GM18873 (cell line): ENCODE measurements at regions not wholly inside any gene's neighbourhood (a gene's known extent, or its start where the extent isn't known, plus 50 kb on each side); places are given as distances from the start of the nearest gene placed in this dataset.

Experiments used
- ATAC-seq: cut with Tn5 transposase; IDR thresholded peaks from one replicate; pipeline ENCODE4 v1.9.1; 2021; ENCODE audit warnings: mild to moderate bottlenecking, moderate library complexity, moderate number of reproducible peaks; ENCODE audit not compliant: unreplicated experiment, low FRiP score

GRCh38 chr6:148652205-148652604 lies 94.6 kb upstream of the UST start:
- no peak for ATAC-seq

GRCh38 chr6:148653138-148653776 lies 93.6 kb upstream of the UST start:
- ATAC-seq, result no peak

- ATAC-seq, result no peak
Observed at GRCh38 chr6:148657048-148657447, 89.8 kb upstream of the UST start.

- ATAC-seq, result no peak
Observed at GRCh38 chr6:148658681-148659430, 88.0 kb upstream of the UST start.

- no peak for ATAC-seq
Observed at GRCh38 chr6:148667395-148667794, 79.4 kb upstream of the UST start.

- ATAC-seq, result no peak
Observed at GRCh38 chr6:148671085-148671484, 75.7 kb upstream of the UST start.

- ATAC-seq, result no peak
Observed at GRCh38 chr6:148671952-148672351, 74.9 kb upstream of the UST start.

- no peak for ATAC-seq
Observed at GRCh38 chr6:148674306-148674705, 72.5 kb upstream of the UST start.

- ATAC-seq, result peak; percentile 70
Observed at GRCh38 chr6:148677594-148678476, 69.0 kb upstream of the UST start.

- ATAC-seq, result no peak
Observed at GRCh38 chr6:148678682-148679081, 68.1 kb upstream of the UST start.

- ATAC-seq, result no peak
Observed at GRCh38 chr6:148681666-148682065, 65.2 kb upstream of the UST start.

GRCh38 chr6:148682252-148682651 lies 64.6 kb upstream of the UST start:
- ATAC-seq, result no peak

- no peak for ATAC-seq
Observed at GRCh38 chr6:148682990-148683389, 63.8 kb upstream of the UST start.

- no peak for ATAC-seq
Observed at GRCh38 chr6:148689168-148689567, 57.7 kb upstream of the UST start.

- no peak for ATAC-seq
Observed at GRCh38 chr6:148693882-148694484, 52.8 kb upstream of the UST start.
